ENCODE measurements at regions not wholly inside any gene's neighbourhood (a gene's known extent, or its start where the extent isn't known, plus 50 kb on each side); places are given as distances from the start of the nearest gene placed in this dataset.
"Not testable (repeated sequence)": the region's sequence is repeated elsewhere in the genome, so short reads cannot be mapped to it uniquely, and the experiment has no call there.

- ATAC-seq (no peak), DNase-seq (no peak)
These were observed 88.4 kb upstream of the TEAD1 start for GRCh38 chr11:12585861-12586260.

- ATAC-seq (peak; percentile 14), DNase-seq (no peak)
These were observed 86.8 kb upstream of the TEAD1 start for GRCh38 chr11:12587333-12587991.

GRCh38 chr11:12591706-12592105 lies 82.5 kb upstream of the TEAD1 start:
- no peak for ATAC-seq
- DNase-seq: no peak

- DNase-seq (no peak), ATAC-seq (no peak)
These were observed 81.9 kb upstream of the TEAD1 start for GRCh38 chr11:12592283-12592682.

GRCh38 chr11:12595089-12595847 lies 79.0 kb upstream of the TEAD1 start:
- not testable (repeated sequence) for ATAC-seq, DNase-seq

GRCh38 chr11:12598330-12599256 lies 75.6 kb upstream of the TEAD1 start:
- DNase-seq: no peak
- no peak for ATAC-seq

- ATAC-seq: peak; percentile 68
- DNase-seq: peak; percentile 62
These were observed 74.6 kb upstream of the TEAD1 start for GRCh38 chr11:12599408-12600143.

GRCh38 chr11:12600829-12601228 lies 73.4 kb upstream of the TEAD1 start:
- no peak for DNase-seq
- no peak for ATAC-seq

GRCh38 chr11:12602421-12602820 lies 71.8 kb upstream of the TEAD1 start:
- DNase-seq: no peak
- no peak for ATAC-seq

GRCh38 chr11:12603143-12604088 lies 70.8 kb upstream of the TEAD1 start:
- DNase-seq (no peak), ATAC-seq (no peak)

GRCh38 chr11:12604557-12605153 lies 69.6 kb upstream of the TEAD1 start:
- ATAC-seq (no peak), DNase-seq (no peak)

- ATAC-seq: no peak
- no peak for DNase-seq
These were observed 67.6 kb upstream of the TEAD1 start for GRCh38 chr11:12606597-12606996.

- not testable (repeated sequence) for DNase-seq, ATAC-seq
These were observed 65.5 kb upstream of the TEAD1 start for GRCh38 chr11:12608678-12609077.

- DNase-seq (no peak), ATAC-seq (no peak)
These were observed 62.9 kb upstream of the TEAD1 start for GRCh38 chr11:12611352-12611751.

GRCh38 chr11:12617632-12618031 lies 56.6 kb upstream of the TEAD1 start:
- DNase-seq: no peak
- no peak for ATAC-seq

GRCh38 chr11:12618743-12619540 lies 55.3 kb upstream of the TEAD1 start:
- ATAC-seq (no peak), DNase-seq (no peak)

- DNase-seq (no peak), ATAC-seq (no peak)
These were observed 50.4 kb upstream of the TEAD1 start for GRCh38 chr11:12623869-12624268.

Measured in stimulated activated naive CD8-positive, alpha-beta T cell treated with anti-CD3 and anti-CD28 coated beads, Interleukin-15, Interleukin-2, amounts not matched to agents 100 U/mL and 50 U/mL, for 24 hours (primary cell).